A673 (cell line): ENCODE measurements at regions not wholly inside any gene's neighbourhood (a gene's known extent, or its start where the extent isn't known, plus 50 kb on each side); places are given as distances from the start of the nearest gene placed in this dataset.

Experiments
- BruUV-seq: library from RNA; stranded (reverse); fragments of 400-500 nt; replicated peaks from 2 replicates; lab custom pipeline; 2021; lab: Mats Ljungman, UMichigan
- CTCF ChIA-PET: fragments of 300-600 bp; sonication (Branson Sonifier 250); formaldehyde crosslinking; loops from one replicate; lab custom pipeline; 2022; ENCODE audit warnings: antibody characterized with exemption; lab: Charles Lee
- POLR2A ChIA-PET: fragments of 300-600 bp; sonication (Branson Sonifier 250); formaldehyde crosslinking; loops from one replicate; lab custom pipeline; 2022; ENCODE audit warnings: antibody characterized with exemption; ENCODE audit not compliant: low non-redundant PET; lab: Charles Lee
- DNase-seq: peaks from one replicate; pipeline ENCODE4 v3.0.0-alpha.2; 2015; ENCODE audit warnings: low spot score
- H3K27ac ChIP-seq: fragments of 200-600 bp; sonication (generic); 2 replicates; pipeline ENCODE4 v1.5.1; 2016; ENCODE audit warnings: mixed run types, low read depth, mild to moderate bottlenecking, mixed read lengths, antibody characterized with exemption, low read length; ENCODE audit not compliant: poor library complexity, severe bottlenecking
- H3K27me3 ChIP-seq: fragments of 200-600 bp; sonication (generic); replicated peaks from 2 replicates; pipeline ENCODE4 v1.6.1; 2017; ENCODE audit warnings: mixed run types, low read depth, mild to moderate bottlenecking, mixed read lengths, antibody characterized with exemption, low read length; ENCODE audit not compliant: insufficient read depth, poor library complexity
- H3K36me3 ChIP-seq: fragments of 200-600 bp; sonication (generic); 2 replicates; pipeline ENCODE4 v1.6.1; 2016; ENCODE audit warnings: mixed run types, mild to moderate bottlenecking, mixed read lengths, antibody characterized with exemption, low read length; ENCODE audit not compliant: insufficient read depth, poor library complexity, severe bottlenecking
- H3K4me1 ChIP-seq: fragments of 200-600 bp; sonication (generic); 2 replicates; pipeline ENCODE4 v1.6.1; 2017; ENCODE audit warnings: mixed run types, mild to moderate bottlenecking, mixed read lengths, antibody characterized with exemption, low read length; ENCODE audit not compliant: insufficient read depth, poor library complexity, severe bottlenecking
- H3K4me3 ChIP-seq: fragments of 200-600 bp; sonication (generic); 2 replicates; pipeline ENCODE4 v1.5.1; 2016; ENCODE audit warnings: low read depth, mixed run types, mild to moderate bottlenecking, mixed read lengths, low read length; ENCODE audit not compliant: poor library complexity, severe bottlenecking
- H3K9me3 ChIP-seq: fragments of 200-600 bp; sonication (generic); 2 replicates; pipeline ENCODE4 v1.6.1; 2016; ENCODE audit warnings: mixed run types, low read depth, mild to moderate bottlenecking, mixed read lengths, antibody characterized with exemption, low read length; ENCODE audit not compliant: poor library complexity, severe bottlenecking
- EZH2 ChIP-seq: fragments of 200-600 bp; sonication (generic); IDR thresholded peaks from 2 replicates; pipeline ENCODE4 v1.6.1; 2017; ENCODE audit warnings: borderline replicate concordance, low read depth, mild to moderate bottlenecking, mixed read lengths, antibody characterized with exemption, low read length; ENCODE audit not compliant: poor library complexity, severe bottlenecking
- intact Hi-C: fragments of 100-400 bp; cut with micrococcal nuclease; formaldehyde crosslinking; loops from one replicate; pipeline ENCODE4 v1.10.0; 2022; ENCODE audit not compliant: unreplicated experiment
- TF ChIP-seq, protein P1 (sequence below): fragments of 300-800, 200-600 bp; sonication (generic); conservative IDR thresholded peaks from 2 replicates; pipeline ENCODE4 v1.5.1; 2017; ENCODE audit warnings: low read depth, mild to moderate bottlenecking, antibody characterized with exemption, low read length, moderate library complexity, mixed read lengths

DNA sequence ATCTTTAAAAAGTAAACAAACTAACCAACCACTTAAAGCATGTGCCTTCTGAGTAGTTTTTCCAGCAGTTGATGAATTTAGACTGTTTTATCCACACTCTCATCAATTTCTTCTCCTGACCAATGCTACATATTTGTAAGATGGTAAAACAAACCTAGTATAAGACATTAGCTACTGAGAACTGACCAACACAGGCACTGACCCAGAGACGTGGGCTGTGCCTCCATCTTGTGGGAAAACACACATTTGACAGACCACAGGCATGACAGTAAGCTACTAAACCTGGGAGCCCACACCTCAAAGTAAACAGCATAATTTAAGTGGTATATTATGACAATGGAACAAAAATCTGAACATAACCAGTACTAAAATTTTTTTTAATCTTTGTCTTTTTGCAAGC is 121.4 kb upstream of the NRSN1 start:
- H3K9me3 ChIP-seq: no peaks in the 10 kb centered on the region
- TF ChIP-seq EZH2: no peak
- TF ChIP-seq, protein P1, sequence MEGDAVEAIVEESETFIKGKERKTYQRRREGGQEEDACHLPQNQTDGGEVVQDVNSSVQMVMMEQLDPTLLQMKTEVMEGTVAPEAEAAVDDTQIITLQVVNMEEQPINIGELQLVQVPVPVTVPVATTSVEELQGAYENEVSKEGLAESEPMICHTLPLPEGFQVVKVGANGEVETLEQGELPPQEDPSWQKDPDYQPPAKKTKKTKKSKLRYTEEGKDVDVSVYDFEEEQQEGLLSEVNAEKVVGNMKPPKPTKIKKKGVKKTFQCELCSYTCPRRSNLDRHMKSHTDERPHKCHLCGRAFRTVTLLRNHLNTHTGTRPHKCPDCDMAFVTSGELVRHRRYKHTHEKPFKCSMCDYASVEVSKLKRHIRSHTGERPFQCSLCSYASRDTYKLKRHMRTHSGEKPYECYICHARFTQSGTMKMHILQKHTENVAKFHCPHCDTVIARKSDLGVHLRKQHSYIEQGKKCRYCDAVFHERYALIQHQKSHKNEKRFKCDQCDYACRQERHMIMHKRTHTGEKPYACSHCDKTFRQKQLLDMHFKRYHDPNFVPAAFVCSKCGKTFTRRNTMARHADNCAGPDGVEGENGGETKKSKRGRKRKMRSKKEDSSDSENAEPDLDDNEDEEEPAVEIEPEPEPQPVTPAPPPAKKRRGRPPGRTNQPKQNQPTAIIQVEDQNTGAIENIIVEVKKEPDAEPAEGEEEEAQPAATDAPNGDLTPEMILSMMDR: no peak
- no peaks in the 10 kb centered on the region for H3K27me3 ChIP-seq
- ChIA-PET CTCF (no interaction called here), POLR2A (no interaction called here)
- DNase-seq: no peak
- intact Hi-C loops: no loop called here
- H3K36me3 ChIP-seq: no peaks in the 10 kb centered on the region
- BruUV-seq: no TSS peak
- H3K27ac ChIP-seq: no peak overlapping the region
- no peak overlapping the region for H3K4me3 ChIP-seq
- H3K4me1 ChIP-seq: no peaks in the 10 kb centered on the region

DNA sequence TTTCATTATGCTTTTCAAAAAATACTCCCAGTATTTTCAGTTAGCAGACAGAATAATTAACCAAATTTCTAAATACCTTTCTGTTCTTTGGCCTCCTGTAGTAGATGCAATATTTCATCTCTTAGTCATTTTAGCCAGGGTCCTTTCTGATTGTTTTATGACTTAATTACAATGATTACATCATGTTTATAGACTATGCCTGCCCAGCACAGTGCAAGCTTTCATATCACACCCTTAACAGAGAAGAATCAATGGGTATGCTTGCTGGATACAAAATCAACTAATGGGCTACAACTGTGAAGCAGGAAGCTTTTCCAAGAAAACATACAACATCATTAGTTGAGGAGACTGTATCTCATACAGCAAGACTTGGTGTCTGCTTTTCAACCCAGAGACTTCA is 119.8 kb upstream of the NRSN1 start:
- no peak overlapping the region for H3K27ac ChIP-seq
- no peaks in the 10 kb centered on the region for H3K36me3 ChIP-seq
- ChIA-PET CTCF (no interaction called here), POLR2A (interaction anchor here (0.6 kb wide), 1 partner anchor 436 kb away, joined by 16 read pairs; no protein-coding TSS in a partner anchor)
- TF ChIP-seq, protein P1: no peak
- no peak for TF ChIP-seq EZH2
- no peak overlapping the region for H3K4me3 ChIP-seq
- no TSS peak for BruUV-seq
- DNase-seq: no peak
- H3K4me1 ChIP-seq: no peaks in the 10 kb centered on the region
- H3K9me3 ChIP-seq: no peaks in the 10 kb centered on the region
- intact Hi-C loops: no loop called here
- no peaks in the 10 kb centered on the region for H3K27me3 ChIP-seq

GRCh38 chr6:24009319-24009718 is 116.7 kb upstream of the NRSN1 start:
- TF ChIP-seq, protein P1: no peak
- no peak for TF ChIP-seq EZH2
- no peaks in the 10 kb centered on the region for H3K4me1 ChIP-seq
- no peak overlapping the region for H3K27ac ChIP-seq
- no peaks in the 10 kb centered on the region for H3K9me3 ChIP-seq
- no TSS peak for BruUV-seq
- H3K4me3 ChIP-seq: no peak overlapping the region
- ChIA-PET POLR2A (no interaction called here), CTCF (no interaction called here)
- no peak for DNase-seq
- H3K36me3 ChIP-seq: no peaks in the 10 kb centered on the region
- H3K27me3 ChIP-seq: no peaks in the 10 kb centered on the region
- intact Hi-C loops: no loop called here
